ENCODE measurements at regions not wholly inside any gene's neighbourhood (a gene's known extent, or its start where the extent isn't known, plus 50 kb on each side); places are given as distances from the start of the nearest gene placed in this dataset.
A peak's percentile ranks its signal among the peaks of the same experiment; 100 is the strongest.

DNA sequence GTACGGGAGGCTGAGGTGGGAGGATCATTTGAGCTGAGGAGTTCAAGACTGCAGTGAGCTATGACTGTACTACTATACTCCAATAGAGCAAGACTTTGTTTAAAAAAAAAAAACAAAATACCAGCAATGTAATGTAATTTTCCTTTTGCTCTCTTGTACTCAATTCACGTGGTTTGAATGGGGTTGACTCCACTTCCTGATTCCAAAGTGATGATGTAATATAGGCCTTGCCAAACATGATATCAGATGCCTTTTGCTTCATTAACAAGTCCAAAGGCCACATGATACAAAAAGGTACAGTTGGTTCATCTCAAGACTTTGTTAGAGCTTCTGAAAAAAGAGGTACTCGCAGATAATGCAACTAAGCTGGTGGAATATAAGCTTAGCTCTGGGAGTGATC is 321.8 kb downstream of the ZEB2 start:
- peak; percentile 20; the same call in 1 of the 2 replicates for TF ChIP-seq ISL1 (CRISPR knock-in tag; IDR thresholded peaks at IDR 0.05)
- no peak for TF ChIP-seq TOX (CRISPR knock-in tag; IDR thresholded peaks at IDR 0.05; ENCODE audit: borderline replicate concordance)
- ATAC-seq = no peak

DNA sequence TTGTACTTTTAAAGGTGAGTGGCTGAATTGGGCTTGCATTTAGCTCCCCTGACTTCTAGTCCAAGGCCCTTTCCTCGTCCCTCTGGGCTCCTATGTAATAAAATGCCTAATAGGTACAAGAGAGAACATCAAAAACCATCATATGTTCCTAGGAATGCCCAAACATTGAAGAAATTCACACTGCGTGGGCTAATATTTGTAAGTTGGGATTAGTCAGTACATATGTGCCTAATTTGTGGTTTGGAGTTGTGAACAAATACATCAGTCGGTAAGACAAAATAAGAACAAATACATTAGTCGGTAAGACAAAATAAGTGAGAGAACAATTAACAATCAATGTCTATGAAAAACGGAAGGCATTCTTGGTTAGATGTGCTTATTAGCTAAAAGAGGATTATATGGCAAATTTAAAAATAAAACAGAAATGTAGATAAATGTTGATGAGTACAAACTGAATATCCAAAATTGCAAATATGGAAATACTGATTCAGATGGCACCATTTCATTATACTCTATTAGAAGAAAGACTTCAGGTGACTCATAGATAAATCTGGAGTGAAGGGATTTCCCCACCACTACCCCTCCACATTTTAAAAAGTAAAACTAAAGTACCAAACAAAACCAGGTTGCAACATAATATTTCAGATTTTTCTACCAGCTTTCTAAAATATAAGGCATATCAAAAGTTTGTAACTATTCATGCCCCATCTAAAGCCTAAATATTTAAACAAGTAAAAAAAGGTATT is 325.4 kb downstream of the ZEB2 start:
- TF ChIP-seq ISL1 (CRISPR knock-in tag; IDR thresholded peaks at IDR 0.05) (no peak), TOX (CRISPR knock-in tag; IDR thresholded peaks at IDR 0.05; ENCODE audit: borderline replicate concordance) (no peak), PPARA (CRISPR knock-in tag; IDR thresholded peaks at IDR 0.05; ENCODE audit: borderline replicate concordance) (no peak), ZNF565 (CRISPR knock-in tag; conservative IDR thresholded peaks at IDR 0.05; ENCODE audit: low read depth) (no peak), GLIS3 (CRISPR knock-in tag; IDR thresholded peaks at IDR 0.05) (no peak)
- TF ChIP-seq, protein P1, sequence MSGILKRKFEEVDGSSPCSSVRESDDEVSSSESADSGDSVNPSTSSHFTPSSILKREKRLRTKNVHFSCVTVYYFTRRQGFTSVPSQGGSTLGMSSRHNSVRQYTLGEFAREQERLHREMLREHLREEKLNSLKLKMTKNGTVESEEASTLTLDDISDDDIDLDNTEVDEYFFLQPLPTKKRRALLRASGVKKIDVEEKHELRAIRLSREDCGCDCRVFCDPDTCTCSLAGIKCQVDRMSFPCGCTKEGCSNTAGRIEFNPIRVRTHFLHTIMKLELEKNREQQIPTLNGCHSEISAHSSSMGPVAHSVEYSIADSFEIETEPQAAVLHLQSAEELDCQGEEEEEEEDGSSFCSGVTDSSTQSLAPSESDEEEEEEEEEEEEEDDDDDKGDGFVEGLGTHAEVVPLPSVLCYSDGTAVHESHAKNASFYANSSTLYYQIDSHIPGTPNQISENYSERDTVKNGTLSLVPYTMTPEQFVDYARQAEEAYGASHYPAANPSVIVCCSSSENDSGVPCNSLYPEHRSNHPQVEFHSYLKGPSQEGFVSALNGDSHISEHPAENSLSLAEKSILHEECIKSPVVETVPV (CRISPR knock-in tag; IDR thresholded peaks at IDR 0.05) = no peak
- no peak for ATAC-seq

DNA sequence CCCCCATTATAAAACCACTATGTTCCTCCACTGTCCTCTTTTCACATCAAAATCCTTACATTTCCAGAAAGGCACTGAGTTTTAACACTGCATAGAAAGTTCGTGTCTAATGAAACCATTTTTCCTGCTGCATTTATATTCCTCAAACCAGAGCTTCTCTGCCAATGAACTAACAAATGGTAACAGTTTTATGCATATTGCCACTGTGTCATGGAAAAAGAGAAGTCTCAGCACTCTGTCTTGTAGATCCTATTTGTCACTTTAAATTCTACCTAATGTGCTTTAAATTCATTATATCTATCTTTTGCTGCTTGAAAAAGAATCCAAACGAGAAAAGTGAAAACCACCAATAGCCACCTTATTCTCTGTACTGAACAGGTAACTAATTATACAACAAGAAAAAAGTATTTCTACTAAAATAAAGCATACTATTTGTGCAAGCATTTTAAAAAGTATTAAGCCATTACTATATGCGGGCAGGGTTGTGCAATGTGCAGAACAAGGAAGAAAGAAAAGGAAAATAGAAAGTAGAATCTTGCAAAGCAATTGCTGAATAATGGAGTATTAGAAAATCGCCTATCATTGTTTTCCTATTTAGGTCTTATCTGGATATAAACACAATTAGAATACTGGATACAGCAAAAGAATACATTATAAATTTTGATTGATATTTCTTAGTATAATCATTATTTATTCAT is 328.9 kb downstream of the ZEB2 start:
- TF ChIP-seq OSR1 (CRISPR knock-in tag; IDR thresholded peaks at IDR 0.05) = no peak
- TF ChIP-seq ZC3H10 (CRISPR knock-in tag; IDR thresholded peaks at IDR 0.05) = no peak
- TF ChIP-seq BACH2 (CRISPR knock-in tag; IDR thresholded peaks at IDR 0.05; ENCODE audit: borderline replicate concordance) = no peak
- TF ChIP-seq ESRRG (CRISPR knock-in tag; IDR thresholded peaks at IDR 0.05) = no peak
- no peak for TF ChIP-seq ZNF565 (CRISPR knock-in tag; conservative IDR thresholded peaks at IDR 0.05; ENCODE audit: low read depth)
- TF ChIP-seq TCF4 (CRISPR knock-in tag; IDR thresholded peaks at IDR 0.05; ENCODE audit: borderline replicate concordance) = no peak
- no peak for TF ChIP-seq ZNF8 (CRISPR knock-in tag; IDR thresholded peaks at IDR 0.05)
- TF ChIP-seq, protein P2, sequence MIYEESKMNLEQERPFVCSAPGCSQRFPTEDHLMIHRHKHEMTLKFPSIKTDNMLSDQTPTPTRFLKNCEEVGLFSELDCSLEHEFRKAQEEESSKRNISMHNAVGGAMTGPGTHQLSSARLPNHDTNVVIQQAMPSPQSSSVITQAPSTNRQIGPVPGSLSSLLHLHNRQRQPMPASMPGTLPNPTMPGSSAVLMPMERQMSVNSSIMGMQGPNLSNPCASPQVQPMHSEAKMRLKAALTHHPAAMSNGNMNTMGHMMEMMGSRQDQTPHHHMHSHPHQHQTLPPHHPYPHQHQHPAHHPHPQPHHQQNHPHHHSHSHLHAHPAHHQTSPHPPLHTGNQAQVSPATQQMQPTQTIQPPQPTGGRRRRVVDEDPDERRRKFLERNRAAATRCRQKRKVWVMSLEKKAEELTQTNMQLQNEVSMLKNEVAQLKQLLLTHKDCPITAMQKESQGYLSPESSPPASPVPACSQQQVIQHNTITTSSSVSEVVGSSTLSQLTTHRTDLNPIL (CRISPR knock-in tag; IDR thresholded peaks at IDR 0.05; ENCODE audit: low read depth) = no peak
- TF ChIP-seq SNAI2 (CRISPR knock-in tag; IDR thresholded peaks at IDR 0.05) = no peak
- TF ChIP-seq ZFP30 (CRISPR knock-in tag; IDR thresholded peaks at IDR 0.05) = no peak
- ATAC-seq = no peak

DNA sequence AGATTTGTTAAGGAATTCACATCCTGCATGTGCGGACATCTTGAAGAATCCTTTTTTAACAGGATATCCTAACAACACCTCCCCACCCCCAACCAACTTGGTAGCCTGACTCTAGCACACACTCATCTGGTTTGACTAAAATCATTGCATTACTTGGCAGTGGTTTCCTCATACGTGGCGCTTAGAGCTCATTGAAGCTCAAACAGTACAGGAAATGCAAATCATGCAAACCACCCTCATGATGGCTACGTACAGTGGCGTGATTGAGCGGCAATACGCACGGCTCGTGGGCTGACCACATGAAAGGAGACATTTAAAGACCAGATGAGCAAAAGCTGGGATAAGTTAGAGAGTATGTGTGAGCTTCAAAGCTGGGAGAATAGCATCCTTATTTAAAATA is 336.2 kb downstream of the ZEB2 start:
- TF ChIP-seq RARB (CRISPR knock-in tag; IDR thresholded peaks at IDR 0.05) = no peak
- no peak for TF ChIP-seq PPARA (CRISPR knock-in tag; IDR thresholded peaks at IDR 0.05; ENCODE audit: borderline replicate concordance)
- no peak for ATAC-seq

DNA sequence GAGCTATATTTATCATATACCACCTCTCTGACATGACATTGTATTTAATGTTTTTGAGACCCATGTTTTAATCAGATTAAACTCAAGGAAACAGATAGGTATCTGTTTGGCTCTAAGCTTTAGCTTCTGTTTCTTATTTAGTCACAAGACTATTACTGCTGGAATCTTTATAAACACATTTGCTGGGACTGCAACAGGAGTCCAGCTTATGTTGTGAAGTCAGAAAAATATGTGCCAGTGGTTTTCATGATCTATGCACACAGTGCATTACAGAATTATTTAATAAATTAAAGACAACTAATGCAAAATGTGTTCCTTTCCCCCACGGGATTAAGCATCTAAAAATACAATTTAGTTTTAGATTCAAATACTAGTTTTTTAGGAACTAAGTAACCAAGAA is 338.9 kb downstream of the ZEB2 start:
- TF ChIP-seq, protein P1 (CRISPR knock-in tag; IDR thresholded peaks at IDR 0.05) = no peak
- TF ChIP-seq, protein P2 (CRISPR knock-in tag; IDR thresholded peaks at IDR 0.05; ENCODE audit: low read depth) = no peak
- TF ChIP-seq ZFP3 (CRISPR knock-in tag; IDR thresholded peaks at IDR 0.05) (no peak), ZNF8 (CRISPR knock-in tag; IDR thresholded peaks at IDR 0.05) (no peak), RARB (CRISPR knock-in tag; IDR thresholded peaks at IDR 0.05) (no peak), SNAI2 (CRISPR knock-in tag; IDR thresholded peaks at IDR 0.05) (no peak), ZNF565 (CRISPR knock-in tag; conservative IDR thresholded peaks at IDR 0.05; ENCODE audit: low read depth) (no peak)
- 0 out of 3 replicates have a peak, but pooled peaks have one; percentile 24 for ATAC-seq

DNA sequence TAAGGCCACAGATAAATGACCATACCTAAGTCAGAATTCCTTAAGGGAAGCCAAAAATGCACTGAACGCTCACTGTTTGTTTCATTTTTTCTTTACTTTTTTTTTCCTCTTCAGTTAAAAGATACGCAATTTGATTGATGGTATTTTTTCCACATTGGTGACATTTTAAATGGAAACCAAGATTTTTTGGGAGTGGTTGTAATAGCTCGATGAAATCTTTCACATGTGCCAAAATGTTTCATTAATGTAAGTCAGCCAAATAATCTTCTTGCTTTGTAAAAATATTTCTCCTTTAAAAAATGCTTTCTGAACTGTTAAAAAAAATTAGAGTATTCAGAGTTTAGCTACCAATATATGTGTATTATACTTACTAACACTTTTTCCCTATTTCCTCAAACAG is 339.8 kb downstream of the ZEB2 start:
- ATAC-seq = no peak
- TF ChIP-seq, protein P3, sequence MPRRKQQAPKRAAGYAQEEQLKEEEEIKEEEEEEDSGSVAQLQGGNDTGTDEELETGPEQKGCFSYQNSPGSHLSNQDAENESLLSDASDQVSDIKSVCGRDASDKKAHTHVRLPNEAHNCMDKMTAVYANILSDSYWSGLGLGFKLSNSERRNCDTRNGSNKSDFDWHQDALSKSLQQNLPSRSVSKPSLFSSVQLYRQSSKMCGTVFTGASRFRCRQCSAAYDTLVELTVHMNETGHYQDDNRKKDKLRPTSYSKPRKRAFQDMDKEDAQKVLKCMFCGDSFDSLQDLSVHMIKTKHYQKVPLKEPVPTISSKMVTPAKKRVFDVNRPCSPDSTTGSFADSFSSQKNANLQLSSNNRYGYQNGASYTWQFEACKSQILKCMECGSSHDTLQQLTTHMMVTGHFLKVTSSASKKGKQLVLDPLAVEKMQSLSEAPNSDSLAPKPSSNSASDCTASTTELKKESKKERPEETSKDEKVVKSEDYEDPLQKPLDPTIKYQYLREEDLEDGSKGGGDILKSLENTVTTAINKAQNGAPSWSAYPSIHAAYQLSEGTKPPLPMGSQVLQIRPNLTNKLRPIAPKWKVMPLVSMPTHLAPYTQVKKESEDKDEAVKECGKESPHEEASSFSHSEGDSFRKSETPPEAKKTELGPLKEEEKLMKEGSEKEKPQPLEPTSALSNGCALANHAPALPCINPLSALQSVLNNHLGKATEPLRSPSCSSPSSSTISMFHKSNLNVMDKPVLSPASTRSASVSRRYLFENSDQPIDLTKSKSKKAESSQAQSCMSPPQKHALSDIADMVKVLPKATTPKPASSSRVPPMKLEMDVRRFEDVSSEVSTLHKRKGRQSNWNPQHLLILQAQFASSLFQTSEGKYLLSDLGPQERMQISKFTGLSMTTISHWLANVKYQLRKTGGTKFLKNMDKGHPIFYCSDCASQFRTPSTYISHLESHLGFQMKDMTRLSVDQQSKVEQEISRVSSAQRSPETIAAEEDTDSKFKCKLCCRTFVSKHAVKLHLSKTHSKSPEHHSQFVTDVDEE (CRISPR knock-in tag; IDR thresholded peaks at IDR 0.05) = no peak
- TF ChIP-seq BACH2 (CRISPR knock-in tag; IDR thresholded peaks at IDR 0.05; ENCODE audit: borderline replicate concordance) = no peak
- TF ChIP-seq TCF4 (CRISPR knock-in tag; IDR thresholded peaks at IDR 0.05; ENCODE audit: borderline replicate concordance) = no peak
- TF ChIP-seq ZNF8 (CRISPR knock-in tag; IDR thresholded peaks at IDR 0.05) = no peak
- TF ChIP-seq, protein P2 (CRISPR knock-in tag; IDR thresholded peaks at IDR 0.05; ENCODE audit: low read depth) = no peak
- TF ChIP-seq PPARA (CRISPR knock-in tag; IDR thresholded peaks at IDR 0.05; ENCODE audit: borderline replicate concordance) = no peak
- no peak for TF ChIP-seq ARNTL (CRISPR knock-in tag; IDR thresholded peaks at IDR 0.05; ENCODE audit: borderline replicate concordance, low read depth)
- TF ChIP-seq ZNF565 (CRISPR knock-in tag; conservative IDR thresholded peaks at IDR 0.05; ENCODE audit: low read depth) = no peak
